ENCODE measurements at regions not wholly inside any gene's neighbourhood (a gene's known extent, or its start where the extent isn't known, plus 50 kb on each side); places are given as distances from the start of the nearest gene placed in this dataset.

- TF ChIP-seq, protein P1, sequence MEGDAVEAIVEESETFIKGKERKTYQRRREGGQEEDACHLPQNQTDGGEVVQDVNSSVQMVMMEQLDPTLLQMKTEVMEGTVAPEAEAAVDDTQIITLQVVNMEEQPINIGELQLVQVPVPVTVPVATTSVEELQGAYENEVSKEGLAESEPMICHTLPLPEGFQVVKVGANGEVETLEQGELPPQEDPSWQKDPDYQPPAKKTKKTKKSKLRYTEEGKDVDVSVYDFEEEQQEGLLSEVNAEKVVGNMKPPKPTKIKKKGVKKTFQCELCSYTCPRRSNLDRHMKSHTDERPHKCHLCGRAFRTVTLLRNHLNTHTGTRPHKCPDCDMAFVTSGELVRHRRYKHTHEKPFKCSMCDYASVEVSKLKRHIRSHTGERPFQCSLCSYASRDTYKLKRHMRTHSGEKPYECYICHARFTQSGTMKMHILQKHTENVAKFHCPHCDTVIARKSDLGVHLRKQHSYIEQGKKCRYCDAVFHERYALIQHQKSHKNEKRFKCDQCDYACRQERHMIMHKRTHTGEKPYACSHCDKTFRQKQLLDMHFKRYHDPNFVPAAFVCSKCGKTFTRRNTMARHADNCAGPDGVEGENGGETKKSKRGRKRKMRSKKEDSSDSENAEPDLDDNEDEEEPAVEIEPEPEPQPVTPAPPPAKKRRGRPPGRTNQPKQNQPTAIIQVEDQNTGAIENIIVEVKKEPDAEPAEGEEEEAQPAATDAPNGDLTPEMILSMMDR (IDR thresholded peaks at IDR 0.05; ENCODE audit: low read depth, low read length, missing control alignments): no peak
- in situ Hi-C loops (cut with HindIII; ENCODE audit: low sequenced_read_pairs): no loop called here
- DNase-seq (ENCODE audit: low read depth): no peak
- no peak overlapping the region for H3K4me3 ChIP-seq (ENCODE audit: low read depth, low read length)
Measured at GRCh38 chr17:13253733-13254410, 236.0 kb upstream of the ELAC2 start.

DNA sequence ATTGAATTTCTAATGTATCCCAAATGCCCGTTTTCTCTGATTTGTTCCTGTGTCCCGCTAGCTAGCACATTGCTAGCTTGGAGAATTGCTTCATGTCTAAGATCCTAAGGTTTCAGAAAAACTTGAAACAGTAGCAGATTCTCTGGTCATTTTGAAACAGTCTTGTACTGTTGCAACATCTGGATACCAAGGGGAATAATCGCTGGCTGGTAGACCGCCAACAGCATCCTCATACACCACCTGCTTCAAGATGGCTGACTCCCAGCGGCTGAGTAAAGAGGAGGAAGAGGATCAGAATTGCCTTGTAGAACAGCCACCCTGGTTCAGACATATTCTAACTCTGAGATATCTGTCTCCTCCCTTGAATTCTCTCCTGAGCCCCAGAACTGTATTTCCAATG lies 226.7 kb upstream of the ELAC2 start:
- in situ Hi-C loops (cut with HindIII; ENCODE audit: low sequenced_read_pairs): no loop called here
- no peak for DNase-seq (ENCODE audit: low read depth)
- H3K4me3 ChIP-seq (ENCODE audit: low read depth, low read length): no peak overlapping the region
- TF ChIP-seq, protein P1 (IDR thresholded peaks at IDR 0.05; ENCODE audit: low read depth, low read length, missing control alignments): no peak

GRCh38 chr17:13243585-13243984 lies 225.8 kb upstream of the ELAC2 start:
- TF ChIP-seq, protein P1 (IDR thresholded peaks at IDR 0.05; ENCODE audit: low read depth, low read length, missing control alignments): no peak
- in situ Hi-C loops (cut with HindIII; ENCODE audit: low sequenced_read_pairs): no loop called here
- no peak overlapping the region for H3K4me3 ChIP-seq (ENCODE audit: low read depth, low read length)
- DNase-seq (ENCODE audit: low read depth): no peak

DNA sequence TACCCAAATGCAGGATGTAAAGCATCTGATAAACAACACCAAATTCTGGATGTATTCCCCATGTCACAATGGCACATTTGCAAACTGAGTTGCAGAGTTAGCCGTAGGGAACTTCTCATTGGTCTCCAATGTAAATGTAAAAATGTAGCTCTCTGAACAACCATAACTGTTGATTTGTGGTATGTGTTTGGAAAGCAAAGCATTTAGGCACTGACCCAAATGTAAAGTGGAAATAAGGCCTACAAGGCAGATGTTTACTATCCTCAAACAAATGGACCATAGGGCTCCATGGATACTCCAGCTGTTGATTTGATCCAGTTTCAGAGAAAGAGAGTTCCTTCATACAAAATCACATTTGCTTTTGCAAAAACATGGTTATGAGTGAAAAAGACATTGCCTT lies 223.0 kb upstream of the ELAC2 start:
- TF ChIP-seq, protein P1 (IDR thresholded peaks at IDR 0.05; ENCODE audit: low read depth, low read length, missing control alignments): no peak
- in situ Hi-C loops (cut with HindIII; ENCODE audit: low sequenced_read_pairs): no loop called here
- DNase-seq (ENCODE audit: low read depth): no peak
- no peak overlapping the region for H3K4me3 ChIP-seq (ENCODE audit: low read depth, low read length)

DNA sequence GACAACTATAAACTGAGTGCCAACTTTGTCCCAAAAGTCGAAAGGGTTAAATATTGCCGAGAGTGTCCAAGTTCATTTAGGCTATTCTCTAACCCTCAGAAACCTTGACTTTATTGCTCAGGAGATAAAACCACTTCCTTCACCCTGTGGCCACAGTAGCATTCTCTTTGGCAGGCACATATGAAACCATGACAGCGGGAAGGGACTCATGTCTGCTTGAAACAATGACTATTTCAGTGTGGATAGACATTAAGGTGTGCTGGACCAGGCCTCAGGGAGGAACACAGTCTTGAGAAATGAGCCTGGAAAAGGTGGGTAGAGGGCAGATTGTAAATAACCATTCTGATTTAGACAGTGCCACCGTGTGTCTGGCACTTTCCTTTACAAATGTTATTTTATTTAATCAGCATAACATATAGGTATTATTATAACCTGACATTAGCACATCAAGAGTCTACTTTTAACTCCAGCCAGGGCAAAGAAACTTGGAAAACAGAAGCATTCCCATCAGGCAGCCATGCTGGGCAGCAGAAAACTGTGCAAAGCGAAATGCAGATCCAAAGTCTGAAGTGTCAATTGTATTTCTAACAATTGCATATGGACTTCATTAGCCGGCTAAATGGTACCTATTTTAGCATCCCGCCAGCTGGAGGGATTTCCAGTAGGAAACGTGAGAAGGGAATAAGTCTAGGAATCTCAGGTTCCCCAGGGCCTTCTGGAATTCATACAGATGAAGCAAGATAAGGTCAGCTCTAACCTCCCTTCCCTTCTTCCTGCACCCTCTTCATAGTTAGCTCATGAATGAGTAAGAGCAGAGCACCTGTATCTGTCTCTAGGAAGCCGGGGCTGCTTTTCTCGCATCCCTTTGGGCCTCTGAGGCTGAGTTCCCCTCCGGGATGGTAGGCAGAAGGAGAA lies 212.8 kb upstream of the ELAC2 start:
- in situ Hi-C loops (cut with HindIII; ENCODE audit: low sequenced_read_pairs): no loop called here
- TF ChIP-seq, protein P1 (IDR thresholded peaks at IDR 0.05; ENCODE audit: low read depth, low read length, missing control alignments): no peak
- no peak overlapping the region for H3K4me3 ChIP-seq (ENCODE audit: low read depth, low read length)
- no peak for DNase-seq (ENCODE audit: low read depth)

GRCh38 chr17:13228225-13228624 lies 210.4 kb upstream of the ELAC2 start:
- in situ Hi-C loops (cut with HindIII; ENCODE audit: low sequenced_read_pairs): no loop called here
- no peak for DNase-seq (ENCODE audit: low read depth)
- H3K4me3 ChIP-seq (ENCODE audit: low read depth, low read length): no peak overlapping the region
- TF ChIP-seq, protein P1 (IDR thresholded peaks at IDR 0.05; ENCODE audit: low read depth, low read length, missing control alignments): no peak

Measured in astrocyte of the cerebellum (primary cell).